Fibroblast of lung (primary cell): ENCODE measurements at regions not wholly inside any gene's neighbourhood (a gene's known extent, or its start where the extent isn't known, plus 50 kb on each side); places are given as distances from the start of the nearest gene placed in this dataset.
A peak's percentile ranks its signal among the peaks of the same experiment; 100 is the strongest.

Source experiments
- DNase-seq, 2 donors: peaks; one replicate each; pipeline versions ENCODE4 v3.0.0 to v3.0.0-alpha.2; 2010; ENCODE audit warnings: low read depth in 2 of 2
- H2AFZ ChIP-seq: 2 replicates; pipeline ENCODE4 v1.5.1; 2012; ENCODE audit warnings: low read length, control low read depth, inconsistent platforms
- H3K27ac ChIP-seq: 2 replicates; pipeline ENCODE4 v1.5.1; 2011; ENCODE audit warnings: low read length, control low read depth; ENCODE audit not compliant: insufficient read depth
- H3K27me3 ChIP-seq: 2 replicates; pipeline ENCODE4 v1.5.1; 2011; ENCODE audit warnings: mild to moderate bottlenecking, low read length; ENCODE audit not compliant: control insufficient read depth, insufficient read depth
- H3K36me3 ChIP-seq: 2 replicates; pipeline ENCODE4 v1.5.1; 2011; ENCODE audit warnings: low read length; ENCODE audit not compliant: control insufficient read depth, insufficient read depth
- H3K4me1 ChIP-seq: 2 replicates; pipeline ENCODE4 v1.5.1; 2011; ENCODE audit warnings: low read length; ENCODE audit not compliant: control insufficient read depth, insufficient read depth; ENCODE audit errors: extremely low read depth
- H3K4me2 ChIP-seq: 2 replicates; pipeline ENCODE4 v1.5.1; 2011; ENCODE audit warnings: low read length, control low read depth; ENCODE audit not compliant: insufficient read depth; ENCODE audit errors: extremely low read depth
- H3K4me3 ChIP-seq, 4 experiments: fragments of 200-600 bp in 1 of 4; sonication (generic) in 1 of 4; replicated peaks in 1 of 4; 2 replicates each; pipeline ENCODE4 v1.5.1; 2011 to 2016; ENCODE audit warnings: low read length in 4 of 4, low read depth in 3 of 4, mild to moderate bottlenecking in 3 of 4, control low read depth in 2 of 4, inconsistent platforms in 1 of 4, mixed read lengths in 1 of 4; ENCODE audit not compliant: insufficient read depth in 1 of 4; ENCODE audit errors: control extremely low read depth in 1 of 4
- H3K79me2 ChIP-seq: 2 replicates; pipeline ENCODE4 v1.5.1; 2012; ENCODE audit warnings: mild to moderate bottlenecking, low read length, inconsistent platforms; ENCODE audit not compliant: control insufficient read depth, insufficient read depth
- H3K9ac ChIP-seq: 2 replicates; pipeline ENCODE4 v1.5.1; 2011; ENCODE audit warnings: mild to moderate bottlenecking, low read length, control low read depth; ENCODE audit not compliant: insufficient read depth
- H3K9me3 ChIP-seq: 2 replicates; pipeline ENCODE4 v1.5.1; 2012; ENCODE audit warnings: low read depth, low read length; ENCODE audit not compliant: control insufficient read depth, insufficient read depth
- H4K20me1 ChIP-seq: 2 replicates; pipeline ENCODE4 v1.5.1; 2011; ENCODE audit warnings: low read length; ENCODE audit not compliant: control insufficient read depth, insufficient read depth; ENCODE audit errors: extremely low read depth
- CTCF ChIP-seq, 2 donors: IDR thresholded peaks in 1 of 2; conservative IDR thresholded peaks in 1 of 2; 1 replicate in 1 of 2; 2 replicates in 1 of 2; pipeline ENCODE4 v1.5.1; 2011 to 2012; ENCODE audit warnings: low read length in 2 of 2, control low read depth in 1 of 2, inconsistent platforms in 1 of 2, low read depth in 1 of 2, mild to moderate bottlenecking in 1 of 2
- EZH2 ChIP-seq: IDR thresholded peaks from 2 replicates; pipeline ENCODE4 v1.5.1; 2012; ENCODE audit warnings: low read length, control low read depth, mild to moderate bottlenecking; ENCODE audit errors: missing control alignments

GRCh38 chr3:5889374-5889773 is 701.9 kb downstream of the EDEM1 start:
- Histone ChIP-seq H3K4me2 (no peak overlapping the region), H3K9ac (no peak overlapping the region)
- TF ChIP-seq EZH2 (no peak), CTCF (conservative IDR thresholded peaks at IDR 0.05 in 1 of 2, IDR thresholded peaks at IDR 0.05 in 1 of 2; ENCODE audit: low read depth in 1 of 2, low read length in 2 of 2) (no peak)

GRCh38 chr3:5891711-5892110 is 704.2 kb downstream of the EDEM1 start:
- H3K9ac ChIP-seq: no peak overlapping the region
- H4K20me1 ChIP-seq: no peaks in the 10 kb centered on the region
- no peak overlapping the region for H2AFZ ChIP-seq
- H3K27me3 ChIP-seq: no peaks in the 10 kb centered on the region
- H3K4me3 ChIP-seq: no peak overlapping the region
- no peaks in the 10 kb centered on the region for H3K79me2 ChIP-seq
- DNase-seq: peak in 1 of 2 donors; percentile 0
- no peaks in the 10 kb centered on the region for H3K36me3 ChIP-seq
- no peaks in the 10 kb centered on the region for H3K9me3 ChIP-seq
- no peak overlapping the region for H3K27ac ChIP-seq
- TF ChIP-seq CTCF (conservative IDR thresholded peaks at IDR 0.05 in 1 of 2, IDR thresholded peaks at IDR 0.05 in 1 of 2; ENCODE audit: low read depth in 1 of 2, low read length in 2 of 2): no peak
- no peak for TF ChIP-seq EZH2
- no peak overlapping the region for H3K4me2 ChIP-seq
- no peaks in the 10 kb centered on the region for H3K4me1 ChIP-seq

More at GRCh38 chr3:5889374-5889773, 701.9 kb downstream of the EDEM1 start:
- no peaks in the 10 kb centered on the region for H3K9me3 ChIP-seq
- no peak overlapping the region for H3K27ac ChIP-seq
- H3K27me3 ChIP-seq: no peaks in the 10 kb centered on the region
- H3K4me1 ChIP-seq: no peaks in the 10 kb centered on the region
- no peak for DNase-seq
- no peaks in the 10 kb centered on the region for H3K79me2 ChIP-seq
- no peaks in the 10 kb centered on the region for H4K20me1 ChIP-seq
- no peak overlapping the region for H3K4me3 ChIP-seq
- H3K36me3 ChIP-seq: no peaks in the 10 kb centered on the region
- no peak overlapping the region for H2AFZ ChIP-seq

GRCh38 chr3:5898106-5898505 is 710.6 kb downstream of the EDEM1 start:
- no peaks in the 10 kb centered on the region for H3K79me2 ChIP-seq
- H3K27ac ChIP-seq: no peak overlapping the region
- no peak overlapping the region for H2AFZ ChIP-seq
- H3K36me3 ChIP-seq: no peaks in the 10 kb centered on the region
- no peak for DNase-seq
- TF ChIP-seq EZH2 (no peak), CTCF (conservative IDR thresholded peaks at IDR 0.05 in 1 of 2, IDR thresholded peaks at IDR 0.05 in 1 of 2; ENCODE audit: low read depth in 1 of 2, low read length in 2 of 2) (no peak)
- no peak overlapping the region for H3K4me2 ChIP-seq
- no peak overlapping the region for H3K4me3 ChIP-seq
- H3K9me3 ChIP-seq: no peaks in the 10 kb centered on the region
- H4K20me1 ChIP-seq: no peaks in the 10 kb centered on the region
- H3K27me3 ChIP-seq: no peaks in the 10 kb centered on the region
- no peaks in the 10 kb centered on the region for H3K4me1 ChIP-seq
- H3K9ac ChIP-seq: no peak overlapping the region
